RWPE1 (cell line): ENCODE measurements at regions not wholly inside any gene's neighbourhood (a gene's known extent, or its start where the extent isn't known, plus 50 kb on each side); places are given as distances from the start of the nearest gene placed in this dataset.

Experiments used
- CTCF ChIA-PET: fragments of 350-600 bp; sonication (Branson Sonifier 250); formaldehyde crosslinking; extraction: SDS; loops from one replicate; lab custom pipeline; 2021; lab: Yijun Ruan, JAX
- POLR2A ChIA-PET: fragments of 400-600 bp; formaldehyde crosslinking; extraction: SDS; loops from one replicate; lab custom pipeline; 2020; ENCODE audit warnings: antibody characterized with exemption; ENCODE audit not compliant: low non-redundant PET; lab: Yijun Ruan, JAX
- DNase-seq: peaks from one replicate; pipeline ENCODE4 v3.0.0; 2012; ENCODE audit warnings: low spot score
- H3K27ac ChIP-seq: fragments of 450-650 bp; 2 replicates; pipeline ENCODE4 v1.5.1; 2017
- TF ChIP-seq, protein P1 (sequence below): fragments of 450-650 bp; conservative IDR thresholded peaks from 2 replicates; pipeline ENCODE4 v1.5.1; 2017; ENCODE audit warnings: low read depth, mild to moderate bottlenecking

DNA sequence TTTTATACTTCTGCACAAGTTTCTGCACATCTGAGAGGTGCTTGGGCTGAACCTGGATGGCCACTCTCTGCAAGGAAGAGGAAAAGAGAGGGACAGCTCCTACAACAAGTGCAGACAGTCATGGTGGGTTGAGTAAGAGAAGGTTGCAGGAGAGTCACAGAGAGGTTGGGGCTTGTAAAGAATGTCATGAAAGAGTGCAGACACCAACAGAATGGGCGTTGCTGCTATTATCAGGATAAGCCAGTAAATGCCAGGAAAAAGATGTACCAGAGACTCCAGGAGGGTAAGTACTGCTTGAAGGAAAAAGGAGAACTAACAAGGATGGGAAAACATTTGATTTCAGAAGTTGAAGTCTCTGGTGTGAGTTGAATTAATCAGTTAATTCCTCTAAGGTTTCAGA lies 77.8 kb upstream of the NRP1 start:
- TF ChIP-seq, protein P1, sequence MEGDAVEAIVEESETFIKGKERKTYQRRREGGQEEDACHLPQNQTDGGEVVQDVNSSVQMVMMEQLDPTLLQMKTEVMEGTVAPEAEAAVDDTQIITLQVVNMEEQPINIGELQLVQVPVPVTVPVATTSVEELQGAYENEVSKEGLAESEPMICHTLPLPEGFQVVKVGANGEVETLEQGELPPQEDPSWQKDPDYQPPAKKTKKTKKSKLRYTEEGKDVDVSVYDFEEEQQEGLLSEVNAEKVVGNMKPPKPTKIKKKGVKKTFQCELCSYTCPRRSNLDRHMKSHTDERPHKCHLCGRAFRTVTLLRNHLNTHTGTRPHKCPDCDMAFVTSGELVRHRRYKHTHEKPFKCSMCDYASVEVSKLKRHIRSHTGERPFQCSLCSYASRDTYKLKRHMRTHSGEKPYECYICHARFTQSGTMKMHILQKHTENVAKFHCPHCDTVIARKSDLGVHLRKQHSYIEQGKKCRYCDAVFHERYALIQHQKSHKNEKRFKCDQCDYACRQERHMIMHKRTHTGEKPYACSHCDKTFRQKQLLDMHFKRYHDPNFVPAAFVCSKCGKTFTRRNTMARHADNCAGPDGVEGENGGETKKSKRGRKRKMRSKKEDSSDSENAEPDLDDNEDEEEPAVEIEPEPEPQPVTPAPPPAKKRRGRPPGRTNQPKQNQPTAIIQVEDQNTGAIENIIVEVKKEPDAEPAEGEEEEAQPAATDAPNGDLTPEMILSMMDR = no peak
- DNase-seq = no peak
- POLR2A ChIA-PET = no interaction called here
- CTCF ChIA-PET = no interaction called here
- H3K27ac ChIP-seq = no peak overlapping the region

DNA sequence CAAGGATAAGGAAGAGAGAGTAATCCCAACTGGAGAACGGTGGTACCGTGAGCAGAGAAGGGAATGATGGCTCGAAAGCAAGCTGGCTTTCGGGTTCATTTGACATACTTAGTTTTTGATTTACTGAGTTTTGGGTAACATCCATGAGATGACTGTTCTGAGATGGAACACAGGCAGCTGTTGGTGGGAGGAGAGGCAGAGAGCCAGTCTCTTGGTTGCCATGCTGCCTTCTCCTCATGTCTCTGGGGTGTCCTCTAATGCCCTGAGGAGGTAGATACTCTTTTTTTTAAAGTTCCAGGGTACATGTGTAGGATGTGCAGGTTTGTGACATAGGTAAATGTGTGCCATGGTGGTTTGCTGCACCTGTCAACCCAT lies 76.4 kb upstream of the NRP1 start:
- CTCF ChIA-PET = no interaction called here
- H3K27ac ChIP-seq = no peak overlapping the region
- TF ChIP-seq, protein P1 = no peak
- POLR2A ChIA-PET = no interaction called here
- no peak for DNase-seq

DNA sequence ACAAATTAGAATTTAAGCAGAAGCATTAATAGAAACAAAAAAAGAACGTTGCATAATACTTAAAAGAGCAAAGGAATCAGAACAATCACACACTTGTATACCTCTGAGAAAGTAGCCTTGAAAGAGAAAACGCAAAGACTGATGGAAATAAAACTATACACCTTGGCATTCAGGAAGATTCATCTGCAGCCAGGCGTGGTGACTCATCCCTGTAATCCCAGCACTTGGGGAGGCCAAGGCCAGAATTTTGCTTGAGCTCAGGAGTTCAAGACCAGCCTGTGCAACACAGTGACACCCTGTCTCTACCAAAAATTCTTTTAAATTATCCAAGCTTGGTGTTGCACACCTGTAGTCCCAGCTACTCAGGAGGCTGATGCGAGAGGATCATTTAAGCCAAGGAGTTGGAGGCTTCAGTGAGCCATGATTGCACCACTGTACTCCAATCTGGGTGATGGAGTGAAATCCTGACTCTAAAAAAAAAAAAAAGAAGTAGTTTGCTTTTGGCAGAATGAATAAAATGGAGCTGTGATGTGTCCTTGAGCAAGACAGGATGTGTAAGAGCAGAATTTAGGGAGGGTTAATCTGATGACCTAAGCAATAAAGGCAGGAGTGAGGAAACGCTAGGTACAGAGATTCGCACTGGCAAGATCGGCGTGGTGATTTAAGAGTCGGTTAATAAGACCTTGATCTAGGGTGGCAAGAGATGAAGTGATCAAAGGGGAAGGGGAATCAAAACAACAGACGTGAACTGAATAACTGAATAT lies 75.8 kb upstream of the NRP1 start:
- DNase-seq = no peak
- ChIA-PET POLR2A (no interaction called here), CTCF (interaction anchor here (0.7 kb wide), 1 partner anchor 474 kb away, joined by 3 read pairs; no protein-coding TSS in a partner anchor)
- TF ChIP-seq, protein P1 = no peak
- no peak overlapping the region for H3K27ac ChIP-seq

DNA sequence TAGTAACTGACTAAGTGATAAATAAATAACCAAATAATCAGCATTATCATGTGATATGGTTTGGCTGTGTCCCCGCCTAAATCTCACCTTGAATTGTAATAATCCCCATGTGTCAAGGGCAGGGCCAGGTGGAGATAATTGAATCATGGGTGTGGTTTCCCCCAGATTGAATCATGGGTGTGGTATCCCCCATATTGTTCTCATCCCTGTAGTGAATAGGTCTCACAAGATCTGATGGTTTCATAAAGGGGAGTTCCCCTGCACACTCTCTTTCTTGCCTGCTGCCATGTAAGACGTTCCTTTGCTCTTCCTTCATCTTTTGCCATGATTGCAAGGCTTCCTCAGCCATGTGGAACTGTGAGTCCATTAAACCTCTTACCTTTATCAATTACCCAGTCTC lies 72.1 kb upstream of the NRP1 start:
- DNase-seq = no peak
- ChIA-PET CTCF (no interaction called here), POLR2A (no interaction called here)
- H3K27ac ChIP-seq = no peak overlapping the region
- TF ChIP-seq, protein P1 = no peak

DNA sequence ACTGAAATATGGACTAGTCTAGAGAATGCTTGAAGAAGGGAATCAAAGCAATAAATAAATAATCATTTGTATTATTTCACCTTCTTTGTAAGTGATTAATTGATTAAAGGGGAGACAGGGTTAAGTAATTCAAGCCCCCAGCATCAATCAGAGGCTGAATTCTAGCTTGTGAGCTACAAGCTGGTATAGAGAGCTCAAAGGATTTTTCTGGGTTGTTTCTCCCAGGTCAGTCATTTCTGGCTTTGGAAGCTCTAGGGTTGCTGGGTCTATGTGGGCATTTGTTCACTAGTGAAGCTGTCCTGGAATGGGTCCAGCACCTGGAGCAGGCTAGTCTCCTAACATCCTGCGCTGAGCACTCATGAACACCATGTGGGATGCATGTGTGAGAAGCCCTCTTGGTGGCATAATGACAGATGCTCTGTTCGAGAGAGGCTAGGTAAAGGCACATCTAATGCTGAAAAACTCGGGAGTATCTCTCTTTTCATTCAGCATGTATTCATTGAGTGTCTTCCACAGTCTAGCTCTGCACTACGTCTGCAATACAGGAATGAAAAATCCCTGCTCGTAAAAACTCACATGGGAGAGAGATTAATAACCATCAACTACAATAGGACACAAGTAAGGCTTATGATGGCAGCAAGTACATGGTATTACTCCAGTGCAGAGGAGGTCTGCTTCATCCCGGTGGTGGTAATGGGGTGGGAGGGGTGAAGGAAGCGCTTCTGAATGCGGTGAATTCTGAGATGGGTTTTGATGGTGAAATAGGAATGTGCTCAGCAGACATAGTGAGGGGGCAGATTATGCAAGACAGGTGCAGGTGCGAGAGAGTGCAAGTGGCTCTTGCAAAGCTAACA lies 68.0 kb upstream of the NRP1 start:
- CTCF ChIA-PET = no interaction called here
- POLR2A ChIA-PET = no interaction called here
- DNase-seq = no peak
- H3K27ac ChIP-seq = no peak overlapping the region
- TF ChIP-seq, protein P1 = no peak

DNA sequence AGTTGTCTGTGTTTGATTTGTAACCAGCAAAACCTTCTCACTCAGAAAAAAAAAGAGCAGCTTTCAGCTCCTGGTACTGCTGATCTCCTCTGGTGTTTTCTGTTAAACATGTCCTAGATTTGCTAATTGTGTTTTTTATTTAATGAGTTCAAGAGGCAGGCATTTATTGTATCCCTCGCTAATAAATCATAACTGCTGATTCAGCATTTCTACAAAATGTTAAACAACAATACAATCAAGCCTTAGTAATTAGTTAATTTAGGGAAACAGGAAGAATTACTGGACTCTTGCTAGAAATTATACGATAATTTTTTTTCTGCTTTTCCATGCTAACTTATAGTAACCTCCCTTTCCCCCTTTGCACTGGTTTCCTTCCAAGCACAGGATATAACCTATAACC lies 66.8 kb upstream of the NRP1 start:
- ChIA-PET CTCF (no interaction called here), POLR2A (no interaction called here)
- H3K27ac ChIP-seq = no peak overlapping the region
- no peak for DNase-seq
- TF ChIP-seq, protein P1 = no peak
